ENCODE measurements at regions not wholly inside any gene's neighbourhood (a gene's known extent, or its start where the extent isn't known, plus 50 kb on each side); places are given as distances from the start of the nearest gene placed in this dataset.

GRCh38 chr12:119258556-119258955, 76.0 kb upstream of the CCDC60 start:
- TF ChIP-seq, protein P1, sequence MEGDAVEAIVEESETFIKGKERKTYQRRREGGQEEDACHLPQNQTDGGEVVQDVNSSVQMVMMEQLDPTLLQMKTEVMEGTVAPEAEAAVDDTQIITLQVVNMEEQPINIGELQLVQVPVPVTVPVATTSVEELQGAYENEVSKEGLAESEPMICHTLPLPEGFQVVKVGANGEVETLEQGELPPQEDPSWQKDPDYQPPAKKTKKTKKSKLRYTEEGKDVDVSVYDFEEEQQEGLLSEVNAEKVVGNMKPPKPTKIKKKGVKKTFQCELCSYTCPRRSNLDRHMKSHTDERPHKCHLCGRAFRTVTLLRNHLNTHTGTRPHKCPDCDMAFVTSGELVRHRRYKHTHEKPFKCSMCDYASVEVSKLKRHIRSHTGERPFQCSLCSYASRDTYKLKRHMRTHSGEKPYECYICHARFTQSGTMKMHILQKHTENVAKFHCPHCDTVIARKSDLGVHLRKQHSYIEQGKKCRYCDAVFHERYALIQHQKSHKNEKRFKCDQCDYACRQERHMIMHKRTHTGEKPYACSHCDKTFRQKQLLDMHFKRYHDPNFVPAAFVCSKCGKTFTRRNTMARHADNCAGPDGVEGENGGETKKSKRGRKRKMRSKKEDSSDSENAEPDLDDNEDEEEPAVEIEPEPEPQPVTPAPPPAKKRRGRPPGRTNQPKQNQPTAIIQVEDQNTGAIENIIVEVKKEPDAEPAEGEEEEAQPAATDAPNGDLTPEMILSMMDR (IDR thresholded peaks at IDR 0.05; ENCODE audit: control extremely low read depth, extremely low read depth, low read depth, missing control alignments): no peak
- no peak for DNase-seq (ENCODE audit: extremely low spot score)
- POLR2A ChIA-PET: interaction anchor here (0.6 kb wide), 1 partner anchor 148 kb away, joined by 9 read pairs; no protein-coding TSS in a partner anchor
- CTCF ChIA-PET: interaction anchor here (1.2 to 2.0 kb wide), 3 partner anchors 14 to 22 kb away, joined by 3 to 4 read pairs (median 3); no protein-coding TSS in a partner anchor

DNA sequence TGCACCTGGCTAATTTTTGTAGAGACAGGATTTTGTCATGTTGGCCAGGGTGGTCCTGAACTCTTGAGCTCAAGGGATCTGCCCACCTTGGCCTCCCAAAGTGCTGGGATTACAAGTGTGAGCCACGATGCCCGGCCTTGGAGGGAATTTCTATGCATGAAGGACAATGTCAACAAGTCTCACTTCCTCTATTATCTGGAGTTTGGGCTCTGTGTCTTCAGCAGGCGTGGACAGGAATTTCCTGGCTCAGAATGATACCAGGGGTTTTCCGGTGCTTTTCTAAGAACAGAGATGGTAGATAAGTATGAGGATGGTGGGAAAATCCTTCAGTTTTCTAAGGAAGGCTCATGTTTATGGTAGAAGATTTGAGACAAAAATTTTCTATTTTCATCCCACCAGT, 75.0 kb upstream of the CCDC60 start:
- CTCF ChIA-PET: interaction anchor here (1.2 to 2.0 kb wide), 2 partner anchors 15 to 23 kb away, joined by 3 to 4 read pairs; no protein-coding TSS in a partner anchor
- no peak for DNase-seq (ENCODE audit: extremely low spot score)
- TF ChIP-seq, protein P1 (IDR thresholded peaks at IDR 0.05; ENCODE audit: control extremely low read depth, extremely low read depth, low read depth, missing control alignments): no peak
- POLR2A ChIA-PET: no interaction called here

DNA sequence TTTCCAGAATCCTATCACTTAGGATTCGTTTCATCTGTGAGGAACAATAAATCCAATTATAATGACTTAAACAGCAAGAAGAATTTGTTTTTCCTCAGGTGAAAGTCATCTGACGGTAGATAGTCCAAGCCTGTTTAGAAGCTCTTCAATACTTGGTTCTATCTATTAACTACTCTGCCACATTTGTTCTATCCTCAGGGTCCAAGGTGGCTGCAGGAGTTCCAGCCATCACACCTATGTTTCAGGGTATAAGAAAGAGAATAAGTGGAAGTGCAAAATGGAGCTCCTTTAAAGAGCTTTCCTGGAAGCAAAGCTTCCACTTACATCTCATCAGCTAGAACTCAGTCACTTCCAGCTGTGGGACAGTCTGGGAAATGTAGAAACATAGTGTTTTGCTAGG, 72.1 kb upstream of the CCDC60 start:
- DNase-seq (ENCODE audit: extremely low spot score): no peak
- TF ChIP-seq, protein P1 (IDR thresholded peaks at IDR 0.05; ENCODE audit: control extremely low read depth, extremely low read depth, low read depth, missing control alignments): no peak
- ChIA-PET CTCF (no interaction called here), POLR2A (no interaction called here)

DNA sequence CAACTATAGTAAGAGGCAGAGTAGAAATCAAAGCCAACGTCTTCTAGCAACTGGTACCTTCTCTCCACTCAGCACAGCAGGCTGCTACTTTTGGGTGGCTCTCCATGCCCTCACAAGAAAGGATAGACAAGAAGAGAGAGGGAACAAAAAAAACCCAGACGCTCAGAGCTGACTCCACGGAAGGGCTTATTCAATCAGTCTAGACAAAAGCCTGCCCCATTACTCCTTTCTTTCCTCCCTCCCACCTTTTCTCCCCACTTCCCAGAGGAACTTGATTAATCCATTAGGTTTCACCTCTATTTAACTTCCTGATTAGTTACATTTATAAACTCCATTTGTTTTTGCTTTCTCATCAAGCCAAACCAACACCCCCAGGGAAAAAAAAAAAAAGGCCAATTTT, 71.1 kb upstream of the CCDC60 start:
- POLR2A ChIA-PET: no interaction called here
- TF ChIP-seq, protein P1 (IDR thresholded peaks at IDR 0.05; ENCODE audit: control extremely low read depth, extremely low read depth, low read depth, missing control alignments): no peak
- CTCF ChIA-PET: no interaction called here
- DNase-seq (ENCODE audit: extremely low spot score): no peak

DNA sequence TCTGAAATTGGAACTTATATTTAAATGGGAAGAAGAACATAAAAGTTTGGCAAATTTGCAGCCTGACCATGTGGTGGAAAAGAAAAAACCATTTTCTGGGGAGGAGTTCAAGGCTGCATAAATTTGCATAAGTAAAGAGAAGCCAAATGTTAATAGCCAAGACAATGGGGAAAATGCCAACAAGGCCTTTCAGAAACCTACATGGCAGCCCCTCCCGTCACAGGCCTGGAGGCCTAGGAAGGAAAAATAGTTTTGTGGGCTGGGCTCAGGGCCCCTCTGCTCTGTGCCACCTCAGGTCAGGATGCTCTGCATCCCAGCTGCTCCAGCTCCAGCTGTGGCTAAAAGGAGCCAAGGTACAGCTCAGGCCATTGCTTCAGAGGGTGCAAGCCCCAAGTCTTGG, 67.6 kb upstream of the CCDC60 start:
- TF ChIP-seq, protein P1 (IDR thresholded peaks at IDR 0.05; ENCODE audit: control extremely low read depth, extremely low read depth, low read depth, missing control alignments): no peak
- ChIA-PET POLR2A (no interaction called here), CTCF (no interaction called here)
- no peak for DNase-seq (ENCODE audit: extremely low spot score)

DNA sequence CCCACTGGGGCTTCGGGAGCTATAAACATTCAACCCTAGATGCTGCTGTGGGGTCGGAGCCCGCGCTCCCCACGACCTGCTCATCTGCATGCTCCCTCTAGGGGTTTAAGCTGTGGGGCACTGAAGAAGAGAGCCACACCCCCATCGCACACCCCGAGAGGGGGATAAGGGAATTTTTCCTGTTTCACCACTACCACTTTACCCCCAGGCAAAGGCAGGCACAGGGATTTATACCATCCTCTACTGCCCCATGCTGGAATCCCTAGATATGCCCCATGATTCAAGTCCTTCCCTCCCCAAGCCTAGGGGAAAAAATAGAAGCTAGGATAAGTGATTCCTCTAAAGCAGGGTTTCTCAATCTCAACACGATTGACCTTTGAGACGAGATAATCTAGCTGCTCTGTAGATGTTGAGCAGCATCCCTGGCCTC, 59.9 kb upstream of the CCDC60 start:
- TF ChIP-seq, protein P1 (IDR thresholded peaks at IDR 0.05; ENCODE audit: control extremely low read depth, extremely low read depth, low read depth, missing control alignments): no peak
- ChIA-PET CTCF (interaction anchor here (1.3 kb wide), 2 partner anchors 15 to 24 kb away, joined by 3 read pairs; no protein-coding TSS in a partner anchor), POLR2A (no interaction called here)
- no peak for DNase-seq (ENCODE audit: extremely low spot score)

GRCh38 chr12:119283310-119283709, 51.2 kb upstream of the CCDC60 start:
- POLR2A ChIA-PET: no interaction called here
- CTCF ChIA-PET: no interaction called here

More at GRCh38 chr12:119283310-119283709, 51.2 kb upstream of the CCDC60 start:
- DNase-seq (ENCODE audit: extremely low spot score): no peak
- TF ChIP-seq, protein P1 (IDR thresholded peaks at IDR 0.05; ENCODE audit: control extremely low read depth, extremely low read depth, low read depth, missing control alignments): no peak

Measured in GM10248 (cell line).